K562 (cell line): ENCODE measurements at regions not wholly inside any gene's neighbourhood (a gene's known extent, or its start where the extent isn't known, plus 50 kb on each side); places are given as distances from the start of the nearest gene placed in this dataset.

Source experiments
- ATF1 ChIP-seq, 2 experiments: fragments of 450-650 bp in 1 of 2; IDR thresholded peaks; 2 replicates each; pipeline ENCODE4 v1.6.1; 2016; ENCODE audit warnings: missing compliant biosample characterization in 1 of 2, missing genetic modification characterization in 1 of 2
- CBFA2T2 ChIP-seq: fragments of 450-650 bp; conservative IDR thresholded peaks from 2 replicates; pipeline ENCODE4 v1.6.1; 2017; ENCODE audit warnings: mild to moderate bottlenecking
- CTBP1 ChIP-seq: fragments of 450-650 bp; IDR thresholded peaks from 2 replicates; pipeline ENCODE4 v1.6.1; 2016; ENCODE audit warnings: borderline replicate concordance
- EP300 ChIP-seq: IDR thresholded peaks from 2 replicates; pipeline ENCODE4 v1.6.1; 2012; ENCODE audit warnings: low read length, improper control_type of control experiment
- GABPB2 ChIP-seq: fragments of 250-450 bp; sonication (Bioruptor Pico); conservative IDR thresholded peaks from 2 replicates; pipeline ENCODE4 v1.5.1; 2021; ENCODE audit warnings: mild to moderate bottlenecking
- HDAC2 ChIP-seq: fragments of 450-650 bp; IDR thresholded peaks from 2 replicates; pipeline ENCODE4 v1.6.1; 2016; ENCODE audit warnings: mild to moderate bottlenecking
- HDAC3 ChIP-seq: fragments of 450-650 bp; IDR thresholded peaks from 2 replicates; pipeline ENCODE4 v1.6.1; 2018; ENCODE audit warnings: borderline replicate concordance, mild to moderate bottlenecking, moderate library complexity; ENCODE audit not compliant: partially characterized antibody
- JUNB ChIP-seq: fragments of 450-650 bp; formaldehyde crosslinking; conservative IDR thresholded peaks from 2 replicates; pipeline ENCODE4 v1.4.0; 2020; ENCODE audit warnings: mild to moderate bottlenecking
- LEF1 ChIP-seq: fragments of 450-650 bp; IDR thresholded peaks from 2 replicates; pipeline ENCODE4 v1.6.1; 2016; ENCODE audit warnings: mild to moderate bottlenecking
- MEIS2 ChIP-seq: fragments of 450-650 bp; IDR thresholded peaks from 2 replicates; pipeline ENCODE4 v1.6.1; 2014; ENCODE audit warnings: mild to moderate bottlenecking; ENCODE audit not compliant: partially characterized antibody
- NFE2L1 ChIP-seq: fragments of 450-650 bp; IDR thresholded peaks from 2 replicates; pipeline ENCODE4 v1.6.1; 2016; ENCODE audit warnings: missing genetic modification characterization, low read depth, mild to moderate bottlenecking, missing compliant biosample characterization, moderate library complexity, borderline replicate concordance
- NFYB ChIP-seq: IDR thresholded peaks from 2 replicates; pipeline ENCODE4 v1.6.1; 2011; ENCODE audit warnings: mild to moderate bottlenecking, moderate library complexity; ENCODE audit not compliant: insufficient read length; ENCODE audit errors: extremely low read depth
- NR3C1 ChIP-seq: sonication (generic); formaldehyde crosslinking; IDR thresholded peaks from 2 replicates; pipeline ENCODE4 v1.8.1; 2022; ENCODE audit warnings: missing genetic modification reagents
- POLR2A ChIP-seq: fragments of 450-650 bp; conservative IDR thresholded peaks from 2 replicates; pipeline ENCODE4 v1.6.1; 2016
- POLR3A ChIP-seq: IDR thresholded peaks from 2 replicates; pipeline ENCODE4 v1.6.1; 2011; ENCODE audit warnings: borderline replicate concordance, mild to moderate bottlenecking, moderate library complexity; ENCODE audit not compliant: insufficient read length, insufficient read depth; ENCODE audit errors: extremely low read depth
- SMAD2 ChIP-seq: fragments of 150-350 bp; IDR thresholded peaks from 2 replicates; pipeline ENCODE4 v1.6.1; 2014; ENCODE audit warnings: low read depth, mild to moderate bottlenecking, low read length
- SMAD3 ChIP-seq: fragments of 450-650 bp; formaldehyde crosslinking; conservative IDR thresholded peaks from 2 replicates; pipeline ENCODE4 v1.4.0; 2020; ENCODE audit warnings: mild to moderate bottlenecking
- SOX6 ChIP-seq: fragments of 450-650 bp; IDR thresholded peaks from 2 replicates; pipeline ENCODE4 v1.6.1; 2014; ENCODE audit warnings: mild to moderate bottlenecking
- TAF9B ChIP-seq: fragments of 450-650 bp; IDR thresholded peaks from 2 replicates; pipeline ENCODE4 v1.6.1; 2018; ENCODE audit warnings: mild to moderate bottlenecking; ENCODE audit not compliant: partially characterized antibody
- TAL1 ChIP-seq: fragments of 450-650 bp; IDR thresholded peaks from 2 replicates; pipeline ENCODE4 v1.6.1; 2016; ENCODE audit warnings: mild to moderate bottlenecking
- TBL1XR1 ChIP-seq, 2 experiments: IDR thresholded peaks; 2 replicates each; pipeline ENCODE4 v1.6.1; 2012; ENCODE audit warnings: improper control_type of control experiment in 2 of 2, low read length in 2 of 2, mild to moderate bottlenecking in 1 of 2
- ZNF121 ChIP-seq: sonication (generic); formaldehyde crosslinking; conservative IDR thresholded peaks from 2 replicates; pipeline ENCODE4 v1.8.0; 2022; ENCODE audit warnings: missing genetic modification reagents
- ZNF280B ChIP-seq: fragments of 250-450 bp; sonication (Bioruptor Pico); IDR thresholded peaks from 2 replicates; pipeline ENCODE4 v1.5.1; 2021; ENCODE audit warnings: mild to moderate bottlenecking
- TF ChIP-seq, protein P1 (sequence below): fragments of 450-650 bp; IDR thresholded peaks from 2 replicates; pipeline ENCODE4 v1.6.1; 2016; ENCODE audit warnings: borderline replicate concordance
- TF ChIP-seq, protein P2 (sequence below): conservative IDR thresholded peaks from 2 replicates; pipeline ENCODE4 v1.6.1; 2011; ENCODE audit warnings: low read depth, mild to moderate bottlenecking, low read length; ENCODE audit not compliant: control insufficient read depth

DNA sequence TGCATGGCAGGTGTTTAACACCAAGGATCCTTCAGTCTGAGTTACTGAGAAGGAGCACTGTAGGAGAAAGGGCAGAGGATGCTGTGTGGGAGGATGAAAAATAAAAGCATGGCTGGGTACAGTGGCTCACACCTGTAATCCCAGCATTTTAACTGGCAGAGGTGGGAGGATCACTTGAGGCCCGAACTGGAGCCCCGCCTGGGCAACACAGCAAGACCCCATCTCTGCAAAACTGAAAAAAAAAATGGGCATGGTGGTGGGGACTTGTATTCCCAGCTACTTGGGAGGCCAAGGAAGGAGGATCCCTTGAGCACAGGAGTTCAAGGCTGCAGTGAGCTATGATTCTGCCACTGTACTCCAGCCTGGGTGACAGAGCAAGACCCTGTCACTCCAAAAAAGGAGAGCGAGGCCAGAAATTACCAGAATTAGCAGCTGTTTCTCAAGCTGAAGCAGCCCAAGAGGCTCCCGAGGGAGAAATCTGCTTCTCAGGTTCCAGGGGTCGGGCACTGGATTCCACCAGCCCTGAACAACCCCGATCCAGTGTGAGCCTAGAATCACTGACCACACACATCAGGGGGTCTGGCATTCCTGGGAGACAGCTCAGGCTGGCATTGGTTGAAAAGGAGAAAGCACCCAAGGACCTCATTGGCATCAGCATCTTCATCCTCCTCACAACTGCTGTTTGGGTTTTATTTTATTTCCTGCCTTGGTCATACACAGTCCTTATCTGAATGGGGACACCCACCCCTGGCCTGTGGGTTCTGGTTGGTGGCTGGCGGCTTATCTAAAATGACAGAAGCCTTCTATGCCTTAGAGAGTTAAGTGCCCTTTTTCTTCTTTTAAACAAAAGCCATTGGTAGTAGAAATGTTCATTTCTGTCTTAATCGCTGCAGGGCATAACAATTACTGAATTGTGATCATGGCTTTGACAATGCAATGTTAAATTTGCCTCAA is 66.3 kb upstream of the TRIM2 start (continued):
- TF ChIP-seq, protein P1, sequence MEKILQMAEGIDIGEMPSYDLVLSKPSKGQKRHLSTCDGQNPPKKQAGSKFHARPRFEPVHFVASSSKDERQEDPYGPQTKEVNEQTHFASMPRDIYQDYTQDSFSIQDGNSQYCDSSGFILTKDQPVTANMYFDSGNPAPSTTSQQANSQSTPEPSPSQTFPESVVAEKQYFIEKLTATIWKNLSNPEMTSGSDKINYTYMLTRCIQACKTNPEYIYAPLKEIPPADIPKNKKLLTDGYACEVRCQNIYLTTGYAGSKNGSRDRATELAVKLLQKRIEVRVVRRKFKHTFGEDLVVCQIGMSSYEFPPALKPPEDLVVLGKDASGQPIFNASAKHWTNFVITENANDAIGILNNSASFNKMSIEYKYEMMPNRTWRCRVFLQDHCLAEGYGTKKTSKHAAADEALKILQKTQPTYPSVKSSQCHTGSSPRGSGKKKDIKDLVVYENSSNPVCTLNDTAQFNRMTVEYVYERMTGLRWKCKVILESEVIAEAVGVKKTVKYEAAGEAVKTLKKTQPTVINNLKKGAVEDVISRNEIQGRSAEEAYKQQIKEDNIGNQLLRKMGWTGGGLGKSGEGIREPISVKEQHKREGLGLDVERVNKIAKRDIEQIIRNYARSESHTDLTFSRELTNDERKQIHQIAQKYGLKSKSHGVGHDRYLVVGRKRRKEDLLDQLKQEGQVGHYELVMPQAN: no peak
- TF ChIP-seq TAL1: peak; percentile 85
- peak; percentile 65 for TF ChIP-seq CBFA2T2
- peak; percentile 25 for TF ChIP-seq HDAC3
- peak; percentile 86 for TF ChIP-seq EP300
- TF ChIP-seq SMAD2: no peak
- TF ChIP-seq, protein P2, sequence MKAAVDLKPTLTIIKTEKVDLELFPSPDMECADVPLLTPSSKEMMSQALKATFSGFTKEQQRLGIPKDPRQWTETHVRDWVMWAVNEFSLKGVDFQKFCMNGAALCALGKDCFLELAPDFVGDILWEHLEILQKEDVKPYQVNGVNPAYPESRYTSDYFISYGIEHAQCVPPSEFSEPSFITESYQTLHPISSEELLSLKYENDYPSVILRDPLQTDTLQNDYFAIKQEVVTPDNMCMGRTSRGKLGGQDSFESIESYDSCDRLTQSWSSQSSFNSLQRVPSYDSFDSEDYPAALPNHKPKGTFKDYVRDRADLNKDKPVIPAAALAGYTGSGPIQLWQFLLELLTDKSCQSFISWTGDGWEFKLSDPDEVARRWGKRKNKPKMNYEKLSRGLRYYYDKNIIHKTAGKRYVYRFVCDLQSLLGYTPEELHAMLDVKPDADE: no peak
- no peak for TF ChIP-seq POLR3A
- TF ChIP-seq GABPB2 (CRISPR knock-in tag): no peak
- TF ChIP-seq ATF1 (CRISPR knock-in tag; IDR thresholded peaks at IDR 0.05): no peak
- peak; percentile 32; the same call in 1 of the 2 replicates for TF ChIP-seq ATF1 (tag; IDR thresholded peaks at IDR 0.05)
- 0 out of 2 replicates have a peak, but pooled peaks have one; percentile 28 for TF ChIP-seq CTBP1
- TF ChIP-seq ZNF280B (CRISPR knock-in tag): no peak
- peak in 1 of 2 experiments; percentile 50; a peak in 1 of 4 replicates for TF ChIP-seq TBL1XR1 (IDR thresholded peaks at IDR 0.05; ENCODE audit: low read length in 2 of 2)
- 0 out of 2 replicates have a peak, but pooled peaks have one; percentile 25 for TF ChIP-seq HDAC2
- TF ChIP-seq MEIS2: peak; percentile 7
- TF ChIP-seq NFYB: peak; percentile 45
- TF ChIP-seq JUNB (CRISPR knock-in tag): no peak
- TF ChIP-seq SOX6: peak; percentile 93
- no peak for TF ChIP-seq NR3C1 (CRISPR knock-in tag)
- TF ChIP-seq SMAD3: no peak
- TF ChIP-seq TAF9B: no peak
- TF ChIP-seq NFE2L1 (tag): no peak
- peak; percentile 81 for TF ChIP-seq ZNF121 (CRISPR knock-in tag)
- TF ChIP-seq POLR2A: no peak
- peak; percentile 52; the same call in 1 of the 2 replicates for TF ChIP-seq LEF1
